GM19328 (cell line): ENCODE measurements at regions not wholly inside any gene's neighbourhood (a gene's known extent, or its start where the extent isn't known, plus 50 kb on each side); places are given as distances from the start of the nearest gene placed in this dataset.

Experiments
- ATAC-seq: cut with Tn5 transposase; IDR thresholded peaks from one replicate; pipeline ENCODE4 v1.9.1; 2021; ENCODE audit warnings: mild to moderate bottlenecking, moderate library complexity; ENCODE audit not compliant: unreplicated experiment

DNA sequence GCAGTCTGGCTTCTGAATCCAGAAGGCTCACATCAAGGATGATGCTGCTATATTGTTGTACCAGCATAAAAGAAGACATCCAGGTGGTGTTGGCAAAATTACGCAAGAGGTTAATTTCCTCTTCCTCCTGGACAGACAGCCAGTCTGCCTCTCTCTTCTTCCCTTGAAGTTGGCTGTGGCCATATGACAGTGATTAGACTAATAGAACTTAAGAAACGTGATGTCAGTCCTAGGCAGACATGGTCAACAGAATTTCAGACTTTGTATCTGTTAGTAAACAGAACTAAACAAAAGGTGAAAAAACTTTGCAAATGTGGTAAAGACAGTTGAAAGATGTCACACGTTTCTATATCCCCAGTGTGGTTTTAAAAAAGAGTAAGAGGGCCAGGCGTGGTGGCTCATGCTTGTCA lies 465.2 kb upstream of the NR2F2 start:
- ATAC-seq, result no peak

DNA sequence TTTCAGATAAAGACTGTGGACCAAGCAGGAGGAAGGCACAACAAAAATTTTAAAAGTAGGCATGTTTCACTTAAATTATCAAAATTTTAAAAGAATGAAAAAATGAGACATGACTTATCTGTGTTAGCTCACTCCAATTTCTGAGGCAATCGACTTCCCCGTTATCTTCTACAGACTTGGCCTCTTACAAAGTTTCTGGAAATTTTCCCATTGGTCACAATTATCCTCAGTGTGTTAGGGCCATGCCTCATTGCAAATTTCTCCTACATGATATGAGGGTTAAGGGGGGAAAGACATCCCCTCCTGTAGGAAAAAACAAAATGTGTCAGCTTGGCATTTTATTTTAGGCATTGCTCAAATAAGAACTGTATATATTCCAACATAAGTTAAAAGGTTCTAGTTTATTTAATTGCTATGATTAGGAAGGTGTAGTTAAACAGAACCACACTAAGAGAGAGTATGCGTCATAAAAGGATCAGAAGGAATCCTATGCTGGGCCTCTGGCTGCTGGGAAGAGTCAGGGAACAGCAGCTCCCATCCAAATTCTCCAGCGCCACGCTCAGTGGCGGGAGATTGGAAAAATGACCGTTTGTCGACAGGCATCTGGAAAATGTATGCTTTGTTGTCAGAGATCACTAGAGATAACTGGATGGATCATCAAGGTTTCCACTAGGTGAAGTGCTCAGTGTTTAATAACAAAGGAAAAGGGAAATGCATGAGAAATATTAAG lies 463.6 kb upstream of the NR2F2 start:
- ATAC-seq, result no peak

DNA sequence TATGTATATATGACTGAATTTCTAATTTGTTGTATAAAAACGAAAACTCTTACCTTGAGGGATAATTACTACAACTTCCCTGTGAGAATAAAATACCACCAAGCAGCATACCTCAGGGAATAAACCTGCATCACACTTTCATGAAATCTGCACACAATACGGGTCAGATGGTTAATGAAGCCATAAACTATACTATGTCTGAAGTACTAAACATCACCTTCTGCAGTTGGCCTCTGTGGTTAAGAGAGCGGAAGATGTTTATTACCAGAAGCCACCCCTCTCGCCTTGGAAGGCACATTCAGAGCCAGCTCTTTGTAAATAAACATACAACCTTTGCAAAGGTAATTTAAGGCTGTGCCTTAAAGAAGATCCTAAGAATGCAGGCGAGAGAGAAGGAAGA lies 462.1 kb upstream of the NR2F2 start:
- no peak for ATAC-seq

DNA sequence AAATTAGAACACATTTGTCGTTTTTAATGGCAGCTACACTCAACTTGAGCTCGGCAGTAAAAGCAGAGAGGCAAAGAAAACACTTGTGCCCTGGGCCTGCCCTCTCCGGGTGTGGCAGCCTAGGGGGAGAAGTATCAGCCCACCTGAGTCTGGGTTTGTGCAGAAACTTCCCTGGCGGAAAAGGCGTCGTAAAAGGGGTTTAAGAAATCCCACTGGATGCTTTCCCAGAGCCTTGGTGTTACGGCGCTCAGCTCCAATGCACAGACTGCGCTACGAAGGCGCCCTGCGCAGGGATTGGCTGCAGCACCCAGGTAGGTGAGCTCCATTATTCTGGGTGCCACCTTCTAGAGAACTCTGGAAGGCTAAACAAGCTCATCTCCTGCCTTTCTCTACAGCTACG lies 461.5 kb upstream of the NR2F2 start:
- ATAC-seq, result no peak

DNA sequence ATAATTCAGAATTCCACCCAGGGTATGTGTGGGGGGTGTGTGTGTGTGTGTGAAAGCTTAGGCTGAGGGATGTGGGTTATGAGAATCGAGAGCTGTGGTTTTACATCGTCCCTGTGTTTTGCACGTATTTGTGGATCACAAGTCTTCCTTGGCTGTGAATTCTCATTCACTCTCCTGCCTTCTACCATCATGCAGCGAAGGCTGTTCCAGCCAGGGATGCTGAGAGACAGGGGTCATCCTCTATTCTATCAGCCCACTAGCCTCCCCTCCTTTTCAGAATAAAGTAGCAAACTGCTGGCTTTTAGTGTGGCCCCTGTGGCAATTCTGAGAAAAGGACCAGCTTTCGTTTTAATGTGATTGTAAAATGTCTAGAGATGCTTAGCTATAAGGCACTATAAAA lies 460.6 kb upstream of the NR2F2 start:
- ATAC-seq, result no peak

DNA sequence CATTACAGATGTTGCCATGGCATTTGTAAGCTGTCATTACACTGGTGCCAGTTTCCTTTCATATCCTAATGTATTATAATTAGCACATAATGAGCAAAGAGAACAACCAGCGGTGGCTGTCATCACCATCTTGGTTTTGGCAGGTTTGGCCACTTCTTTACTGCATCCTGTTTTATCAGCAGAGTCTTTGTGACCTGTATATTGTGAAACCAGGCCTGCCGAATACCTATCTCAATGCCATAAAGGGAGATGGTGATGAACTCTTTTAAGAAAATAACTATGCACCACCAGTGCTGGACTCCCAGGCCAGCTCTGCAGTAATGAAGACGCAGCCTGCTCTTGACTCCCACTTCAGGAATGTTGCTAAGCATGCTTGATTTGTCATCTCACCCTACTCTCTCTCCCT lies 458.1 kb upstream of the NR2F2 start:
- no peak for ATAC-seq

DNA sequence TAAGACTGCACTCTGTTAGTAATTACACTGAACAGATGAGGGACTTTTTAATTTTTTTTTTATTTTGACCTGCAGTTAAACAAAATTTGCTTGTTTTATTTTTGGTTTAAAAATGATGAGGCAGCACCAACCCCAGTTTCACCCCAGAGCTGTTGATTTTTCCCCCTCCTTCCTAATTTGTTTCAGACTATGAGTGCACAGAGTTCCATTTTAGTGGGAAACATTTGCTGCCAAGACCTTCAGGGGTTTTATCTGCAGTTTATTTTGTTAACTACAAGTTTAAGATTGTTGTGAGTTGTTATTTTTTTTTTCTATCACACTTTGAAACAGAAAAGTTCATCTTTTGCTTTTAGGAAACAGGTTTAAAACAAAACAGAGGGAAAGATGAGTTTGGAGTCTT lies 455.9 kb upstream of the NR2F2 start:
- ATAC-seq, result no peak

DNA sequence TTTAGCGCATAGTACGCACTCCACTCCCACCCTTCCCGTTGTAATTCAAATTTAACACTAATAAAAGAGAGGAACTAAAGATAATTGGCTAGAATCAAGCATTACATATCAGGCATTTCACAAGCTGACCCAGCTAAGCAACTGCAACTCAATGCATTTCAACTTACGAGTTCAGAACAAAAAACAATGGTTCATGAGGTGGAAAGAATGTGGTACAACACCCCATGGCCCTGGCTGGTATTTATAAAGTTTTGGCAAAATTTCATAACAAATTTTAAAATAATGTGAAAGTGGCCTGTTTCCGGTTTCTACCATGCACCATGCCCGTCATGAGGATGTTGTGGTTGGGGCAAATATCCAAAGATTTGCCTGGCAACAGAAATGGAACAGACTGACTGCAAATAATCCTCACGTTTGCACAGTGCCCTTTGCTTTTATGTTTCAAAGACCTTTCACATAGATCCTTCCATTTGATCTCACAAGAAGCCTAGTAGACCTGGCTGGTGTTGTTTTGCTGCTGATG lies 455.3 kb upstream of the NR2F2 start:
- no peak for ATAC-seq

DNA sequence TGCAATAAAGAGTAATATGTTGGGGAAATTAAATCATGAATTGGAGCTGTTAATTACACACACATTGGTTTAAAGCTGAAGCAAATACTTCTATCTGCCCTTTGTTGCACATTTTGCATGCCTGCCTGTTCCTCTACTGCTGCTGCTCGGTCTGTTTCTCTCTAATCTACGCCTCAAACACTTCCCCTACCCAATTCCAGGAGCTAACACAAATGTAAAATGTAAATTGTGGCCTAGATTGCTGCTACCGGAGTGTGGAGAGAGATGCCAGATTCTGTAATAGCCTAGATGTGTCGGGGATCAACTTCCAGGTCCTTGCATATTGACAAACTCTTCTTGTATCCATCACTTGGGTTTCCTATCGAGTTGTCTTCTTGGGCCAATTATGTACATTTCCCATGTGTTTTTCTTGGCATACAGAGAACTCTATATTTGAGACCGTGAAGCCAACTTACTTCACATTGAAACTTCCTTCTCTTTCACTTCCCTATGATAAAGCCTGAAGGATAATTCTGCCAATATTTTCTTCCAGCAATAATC lies 450.4 kb upstream of the NR2F2 start:
- ATAC-seq, result no peak

DNA sequence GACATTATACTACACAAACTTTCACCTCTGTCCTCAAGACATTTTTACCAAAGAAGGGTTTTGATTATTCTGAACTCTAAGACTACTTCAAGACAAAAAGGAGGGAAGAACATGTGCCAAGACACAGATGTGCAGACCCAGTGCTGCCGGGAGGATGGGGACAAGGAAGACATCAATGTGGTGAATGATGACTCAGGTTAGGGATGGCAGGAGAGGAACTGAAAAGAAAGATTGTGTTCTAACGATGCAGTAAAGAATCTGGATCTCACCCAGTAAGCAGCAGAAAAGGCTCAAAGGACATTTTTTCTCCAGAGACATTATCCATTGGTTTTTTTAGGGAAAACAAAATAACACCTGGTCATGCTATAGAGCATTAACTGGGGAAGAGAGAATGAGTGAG lies 449.9 kb upstream of the NR2F2 start:
- ATAC-seq, result no peak

DNA sequence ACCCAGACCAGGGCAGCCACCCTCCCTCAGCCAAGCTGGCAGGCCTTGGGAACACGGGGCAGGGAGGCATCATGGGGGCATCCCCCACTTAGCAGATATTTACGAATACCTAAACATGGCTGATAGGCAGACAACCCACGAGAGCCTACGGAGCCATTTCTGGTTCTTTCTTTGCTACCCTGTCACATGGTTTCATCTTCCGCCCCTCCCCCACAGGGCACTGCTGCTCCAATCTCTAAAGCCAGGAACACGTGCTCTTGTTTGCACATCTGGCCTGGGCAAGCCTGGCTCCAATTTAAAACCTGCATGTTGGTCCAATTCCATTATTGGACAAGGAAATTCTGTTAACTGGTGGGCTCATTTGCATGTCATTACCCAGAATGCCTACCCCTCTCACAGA lies 447.4 kb upstream of the NR2F2 start:
- no peak for ATAC-seq

DNA sequence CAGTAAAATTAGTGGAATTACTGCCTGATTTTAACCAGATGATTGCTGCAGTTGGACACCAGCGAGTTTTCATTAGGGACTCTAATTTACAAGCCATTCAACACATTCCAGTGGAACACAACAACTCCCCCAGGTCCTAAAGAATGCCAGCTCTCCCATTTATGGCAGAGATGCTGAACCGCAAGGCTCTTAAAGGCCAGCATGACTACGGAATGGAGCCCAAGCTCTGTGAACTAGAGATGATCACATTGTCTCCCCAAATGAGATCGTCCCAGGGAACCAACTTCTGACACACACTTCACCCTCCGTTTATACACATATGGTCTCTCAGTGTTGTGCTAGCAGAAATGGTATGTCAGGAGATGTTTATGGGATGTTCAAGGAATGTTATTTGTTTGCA lies 446.2 kb upstream of the NR2F2 start:
- ATAC-seq, result no peak

DNA sequence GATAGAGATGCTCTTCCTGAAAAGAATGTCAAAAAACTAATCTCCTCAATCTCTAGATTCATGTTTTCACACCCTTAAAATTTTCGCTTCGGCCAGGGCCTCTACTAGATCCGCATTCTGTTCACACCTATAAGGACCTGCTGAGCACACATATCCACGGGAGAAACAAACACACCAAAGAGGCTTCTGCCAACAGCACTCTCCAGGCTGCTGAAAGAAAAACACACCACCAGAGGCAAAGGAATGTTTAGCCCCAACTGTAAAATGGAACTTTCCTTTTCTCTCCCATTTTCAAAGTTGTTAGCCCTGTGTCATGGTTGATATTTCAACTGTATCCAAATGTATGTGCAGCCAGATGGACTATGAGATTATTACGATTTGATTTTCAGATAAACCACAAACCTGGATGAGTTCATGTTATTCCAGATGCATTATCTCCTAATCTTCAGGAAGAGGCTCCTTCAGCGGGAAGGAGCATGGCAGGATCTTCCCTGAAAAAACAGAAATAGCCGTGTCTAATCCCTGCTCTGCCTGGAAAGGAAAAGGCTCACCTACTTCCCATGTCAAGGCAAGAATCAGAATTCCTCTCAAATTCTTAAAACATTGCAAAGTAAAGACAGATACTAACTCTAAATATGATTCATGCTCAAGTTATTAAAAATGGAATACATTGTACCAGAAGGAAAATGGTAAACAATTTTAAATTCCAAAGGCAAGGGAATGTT lies 442.7 kb upstream of the NR2F2 start:
- no peak for ATAC-seq

DNA sequence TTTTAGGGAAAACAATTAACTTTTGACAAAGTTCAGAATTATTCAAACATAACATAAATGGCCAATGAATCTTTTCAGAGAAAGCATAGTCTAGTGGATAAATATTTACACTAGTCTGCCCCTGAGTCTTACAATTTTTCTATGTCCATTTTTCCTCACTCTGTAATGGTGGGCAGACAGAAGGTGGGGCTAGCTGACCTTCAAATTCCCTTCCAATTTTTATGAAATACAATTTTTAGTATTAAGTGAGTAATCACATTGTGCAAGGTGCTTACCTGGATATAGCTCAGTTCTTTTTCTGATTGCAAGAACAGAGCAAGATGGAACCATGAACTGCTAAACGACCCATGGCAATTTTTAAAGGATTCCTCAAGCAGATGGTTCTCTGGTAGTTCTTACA lies 441.7 kb upstream of the NR2F2 start:
- no peak for ATAC-seq

DNA sequence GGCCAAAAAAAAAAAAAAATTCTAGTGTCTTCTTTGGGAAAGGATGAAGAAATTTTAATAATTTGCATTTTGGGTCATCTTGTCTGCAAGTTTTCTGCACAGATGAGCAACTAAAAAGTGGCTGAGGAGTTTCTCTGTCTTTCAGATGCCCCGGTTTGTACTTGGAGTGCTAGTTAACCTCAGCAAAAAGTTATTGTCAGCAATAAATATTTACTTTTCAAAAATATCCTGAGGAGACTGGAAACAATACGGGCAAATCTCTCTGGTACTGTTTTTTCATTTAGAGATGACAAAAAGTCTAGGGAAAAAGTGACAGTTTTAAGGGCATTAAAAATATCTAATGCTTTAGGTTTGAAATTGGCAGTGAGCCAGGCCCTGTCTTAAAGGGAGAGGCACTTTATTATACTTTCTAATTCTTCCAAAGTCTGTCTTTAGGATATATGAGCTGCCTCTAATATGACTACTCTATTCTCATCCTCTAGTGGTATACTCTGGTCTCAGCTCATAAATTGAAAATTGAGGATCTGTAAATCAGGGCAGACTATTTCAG lies 436.0 kb upstream of the NR2F2 start:
- ATAC-seq, result no peak

DNA sequence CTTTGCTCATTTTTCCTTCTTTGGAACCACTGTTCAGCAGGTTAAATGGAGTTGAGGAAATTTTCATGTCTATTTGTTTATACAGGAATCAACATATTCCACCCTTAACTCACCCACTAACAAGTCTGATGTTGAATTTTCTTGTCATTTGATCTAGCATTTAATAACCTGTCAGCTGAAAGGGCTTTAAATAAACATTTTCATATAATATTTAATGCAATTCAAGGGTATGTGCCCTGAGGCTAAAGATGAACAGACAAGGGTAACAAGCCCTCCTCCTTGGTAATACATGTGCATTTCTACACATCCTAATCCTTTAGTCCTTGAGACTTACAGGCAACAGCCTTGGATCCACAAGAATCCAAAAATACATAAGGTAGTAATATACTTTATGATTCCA lies 435.0 kb upstream of the NR2F2 start:
- no peak for ATAC-seq

DNA sequence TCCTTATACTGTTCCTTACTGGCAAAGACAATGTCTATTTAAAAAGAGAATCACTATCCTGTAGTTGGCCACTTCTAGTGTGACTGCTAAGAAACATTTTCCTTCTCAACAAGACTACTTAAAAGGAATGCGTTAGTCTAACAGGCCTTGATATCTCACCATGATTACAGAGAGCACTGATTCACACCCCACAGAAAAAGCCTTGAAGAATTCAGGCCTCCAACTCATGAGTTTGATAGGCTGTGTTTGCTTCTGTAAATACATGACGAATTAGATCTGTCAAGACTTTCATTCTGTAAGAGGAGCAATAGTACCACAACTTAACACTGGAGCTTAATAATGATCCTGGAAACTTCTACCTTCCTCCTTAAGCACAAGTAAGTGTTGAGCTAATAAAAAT lies 432.8 kb upstream of the NR2F2 start:
- no peak for ATAC-seq

DNA sequence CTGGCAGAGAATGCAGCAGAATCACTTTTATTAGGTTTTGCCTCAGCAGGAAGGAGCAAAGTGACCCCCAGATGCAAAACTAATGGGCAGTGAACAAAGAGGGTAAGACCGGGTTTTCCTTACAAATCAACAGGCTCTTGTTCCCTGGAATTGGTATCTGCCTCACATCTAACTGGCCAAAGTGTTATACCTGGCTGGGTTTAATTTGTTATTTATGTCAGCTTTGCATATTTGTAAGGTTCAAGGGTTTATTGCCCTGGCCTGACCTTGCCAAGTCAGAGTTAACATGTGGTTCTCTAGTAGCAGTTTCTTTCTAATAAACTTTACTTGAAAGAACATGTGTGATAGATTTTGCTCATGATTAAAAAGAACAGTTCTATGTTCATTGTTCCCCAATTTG lies 431.7 kb upstream of the NR2F2 start:
- no peak for ATAC-seq

DNA sequence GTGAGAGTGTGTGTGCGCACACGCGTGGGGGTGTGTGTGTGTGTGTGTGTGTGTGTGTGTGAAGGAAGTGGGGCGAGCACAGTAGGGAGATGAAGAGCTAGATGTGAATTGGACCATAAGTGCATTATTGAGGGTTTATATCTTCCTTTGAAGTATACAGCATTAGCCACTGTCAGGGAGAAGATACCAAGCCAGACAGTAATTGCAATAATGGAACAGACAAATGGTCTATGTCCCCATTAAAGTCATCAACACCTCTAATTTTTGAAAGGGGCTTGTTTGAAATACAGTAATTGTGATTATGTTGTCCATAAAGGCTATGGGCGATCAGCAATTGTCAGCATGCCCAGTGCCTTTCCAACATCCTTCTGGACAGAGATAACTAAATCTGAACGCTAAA lies 429.2 kb upstream of the NR2F2 start:
- ATAC-seq, result no peak

DNA sequence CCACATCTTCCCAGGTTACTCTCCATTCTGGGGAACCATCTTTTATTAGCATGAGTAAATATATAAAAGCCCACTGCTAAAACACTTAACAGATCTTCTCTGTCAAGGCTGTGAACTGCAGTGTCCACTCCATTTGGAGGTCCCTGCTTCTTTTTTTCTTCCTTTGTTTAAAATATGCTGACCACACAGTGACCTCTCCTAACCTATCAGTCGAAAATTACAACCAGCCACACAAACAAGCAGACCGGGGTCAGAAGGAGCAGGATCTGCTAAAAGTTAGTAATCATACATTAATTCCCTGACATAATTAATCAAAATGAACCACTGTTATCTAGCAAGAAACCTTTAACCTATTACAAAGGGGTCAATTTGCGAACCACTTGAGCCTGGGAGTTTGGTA lies 427.9 kb upstream of the NR2F2 start:
- no peak for ATAC-seq

DNA sequence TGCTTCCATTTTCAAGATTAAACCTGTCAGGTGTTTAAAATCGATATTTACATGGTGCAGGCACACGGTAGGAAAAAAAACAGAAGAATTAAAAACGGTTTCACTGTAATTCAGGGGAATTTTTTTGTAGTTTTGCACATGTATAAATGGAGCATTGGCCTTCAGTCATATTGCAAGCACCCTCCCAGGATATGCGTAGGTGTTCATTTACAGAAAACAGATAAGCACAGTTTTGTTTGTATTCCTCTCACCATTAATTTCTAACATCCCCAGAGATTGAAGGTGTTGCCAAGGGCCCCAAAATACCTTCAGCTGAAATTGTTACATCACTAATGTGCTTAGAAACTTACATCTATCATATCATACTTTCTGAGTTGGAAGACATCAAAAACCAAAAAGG lies 427.1 kb upstream of the NR2F2 start:
- ATAC-seq, result no peak

DNA sequence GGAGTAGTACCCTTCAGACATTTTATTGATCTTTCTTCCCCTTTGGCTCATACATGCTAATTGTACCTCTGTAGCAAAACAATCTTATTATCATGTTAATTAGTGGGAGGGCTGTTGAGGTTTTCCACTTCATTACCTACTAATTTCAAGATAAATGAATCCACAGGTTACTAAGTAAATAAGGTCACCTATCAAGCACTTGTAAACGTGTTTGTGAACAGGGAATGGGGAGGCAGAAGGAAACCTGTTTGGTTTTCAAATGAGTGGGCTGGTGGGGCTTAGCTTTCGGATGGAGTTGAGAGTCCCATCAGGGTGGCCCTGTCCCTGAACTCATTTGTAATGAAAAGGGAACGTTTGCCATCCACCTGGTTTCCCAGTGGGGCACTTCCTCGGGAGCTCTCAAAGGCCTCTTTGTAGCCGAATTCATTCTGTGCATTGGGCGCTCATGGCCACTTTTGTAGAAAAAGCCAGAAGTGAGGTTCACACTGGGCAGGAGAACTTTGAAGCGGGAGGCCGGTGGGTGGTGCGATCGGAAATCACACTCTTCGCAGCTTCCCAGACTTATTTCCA lies 419.8 kb upstream of the NR2F2 start:
- no peak for ATAC-seq
